Effector memory CD8-positive, alpha-beta T cell (primary cell): ENCODE measurements at regions not wholly inside any gene's neighbourhood (a gene's known extent, or its start where the extent isn't known, plus 50 kb on each side); places are given as distances from the start of the nearest gene placed in this dataset.
A peak's percentile ranks its signal among the peaks of the same experiment; 100 is the strongest.

Experiments used
- ATAC-seq: fragments of 150-1000 bp; cut with Tn5 transposase; replicated peaks from 2 replicates; pipeline ENCODE4 v1.10.0; 2021; ENCODE audit warnings: mild to moderate bottlenecking, moderate library complexity
- DNase-seq, 3 experiments: peaks; one replicate each; pipeline ENCODE4 v3.0.0; 2021
- H3K27ac Mint-ChIP-seq, 2 donors: one replicate each; pipeline ENCODE4 v1.8.0; 2022; ENCODE audit warnings: mild to moderate bottlenecking in 2 of 2, mixed read lengths in 2 of 2, moderate library complexity in 2 of 2
- H3K27me3 Mint-ChIP-seq, 2 donors: one replicate each; pipeline ENCODE4 v1.8.0; 2022; ENCODE audit warnings: mixed read lengths in 2 of 2
- H3K36me3 Mint-ChIP-seq: one replicate; pipeline ENCODE4 v1.8.0; 2022; ENCODE audit warnings: mild to moderate bottlenecking, moderate library complexity, mixed read lengths; ENCODE audit not compliant: insufficient read depth
- H3K4me1 Mint-ChIP-seq, 2 donors: one replicate each; pipeline ENCODE4 v1.8.0; 2022; ENCODE audit warnings: low read depth in 2 of 2, mixed read lengths in 2 of 2
- H3K4me3 Mint-ChIP-seq, 2 donors: one replicate each; pipeline ENCODE4 v1.8.0; 2022; ENCODE audit warnings: mild to moderate bottlenecking in 2 of 2, mixed read lengths in 2 of 2, moderate library complexity in 2 of 2
- H3K9me3 Mint-ChIP-seq, 2 donors: one replicate each; pipeline ENCODE4 v1.8.0; 2022; ENCODE audit warnings: mixed read lengths in 2 of 2

- ATAC-seq = peak; percentile 98
- peak overlapping the region; percentile 68 to 83 for H3K4me3 Mint-ChIP-seq
- DNase-seq = peak; percentile 9 to 16 (median 13)
- H3K4me1 Mint-ChIP-seq = peaks cover 12 to 20% of the 10 kb centered on the region in 2 donors
- H3K36me3 Mint-ChIP-seq = peaks cover 5% of the 10 kb centered on the region
- no peaks in the 10 kb centered on the region for H3K27me3 Mint-ChIP-seq
- H3K27ac Mint-ChIP-seq = peak overlapping the region; percentile 93 to 97
- no peaks in the 10 kb centered on the region for H3K9me3 Mint-ChIP-seq
These were observed 136.1 kb upstream of the DMAC1 start for GRCh38 chr9:7935681-7936080.

DNA sequence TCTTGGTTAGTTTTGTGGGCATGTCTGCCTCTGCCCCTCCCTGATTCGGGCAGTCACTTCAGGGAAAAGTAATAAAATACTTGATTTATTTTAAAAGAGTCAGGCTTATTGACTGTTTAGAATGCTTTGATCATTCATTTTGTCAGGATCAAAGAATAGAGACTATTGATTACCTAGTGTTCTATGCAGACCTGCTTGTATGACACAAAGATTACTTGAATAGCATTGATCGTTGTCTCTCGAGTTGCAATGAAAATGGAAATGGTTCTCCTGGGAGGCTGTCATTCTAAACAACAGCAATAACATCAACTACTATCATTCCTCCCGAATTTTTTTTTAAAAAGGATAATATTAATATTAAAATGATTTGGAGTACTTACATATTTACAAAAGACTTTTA is 133.2 kb upstream of the DMAC1 start:
- H3K36me3 Mint-ChIP-seq = peaks cover 5% of the 10 kb centered on the region
- no peak for ATAC-seq
- no peaks in the 10 kb centered on the region for H3K9me3 Mint-ChIP-seq
- H3K27me3 Mint-ChIP-seq = no peaks in the 10 kb centered on the region
- no peak overlapping the region for H3K4me3 Mint-ChIP-seq
- H3K4me1 Mint-ChIP-seq = peaks cover 12 to 20% of the 10 kb centered on the region in 2 donors
- no peak for DNase-seq
- H3K27ac Mint-ChIP-seq = no peak overlapping the region

DNA sequence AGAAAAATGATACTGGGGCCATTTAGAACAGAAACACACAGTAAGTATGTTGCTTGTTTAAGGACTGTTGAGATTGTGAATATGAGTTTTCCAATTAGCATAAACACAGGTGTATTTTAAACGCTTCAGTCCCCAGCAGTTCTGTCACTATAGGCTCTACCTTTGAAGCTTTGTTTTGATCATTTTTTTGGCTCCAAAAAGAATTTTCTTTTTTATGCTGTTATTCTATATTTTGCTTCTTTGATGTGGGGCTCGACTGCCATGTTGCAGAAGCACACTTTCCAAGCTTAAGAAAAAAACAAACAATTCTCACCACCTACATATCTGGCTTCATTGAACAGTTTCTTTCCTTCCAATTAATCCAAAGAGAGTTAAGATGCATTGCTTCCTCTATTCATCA is 131.0 kb upstream of the DMAC1 start:
- H3K36me3 Mint-ChIP-seq = peaks cover 5% of the 10 kb centered on the region
- no peak for DNase-seq
- H3K4me1 Mint-ChIP-seq = peaks cover 7 to 10% of the 10 kb centered on the region in 2 donors
- H3K27ac Mint-ChIP-seq = no peak overlapping the region
- ATAC-seq = no peak
- H3K9me3 Mint-ChIP-seq = no peaks in the 10 kb centered on the region
- no peak overlapping the region for H3K4me3 Mint-ChIP-seq
- no peaks in the 10 kb centered on the region for H3K27me3 Mint-ChIP-seq

DNA sequence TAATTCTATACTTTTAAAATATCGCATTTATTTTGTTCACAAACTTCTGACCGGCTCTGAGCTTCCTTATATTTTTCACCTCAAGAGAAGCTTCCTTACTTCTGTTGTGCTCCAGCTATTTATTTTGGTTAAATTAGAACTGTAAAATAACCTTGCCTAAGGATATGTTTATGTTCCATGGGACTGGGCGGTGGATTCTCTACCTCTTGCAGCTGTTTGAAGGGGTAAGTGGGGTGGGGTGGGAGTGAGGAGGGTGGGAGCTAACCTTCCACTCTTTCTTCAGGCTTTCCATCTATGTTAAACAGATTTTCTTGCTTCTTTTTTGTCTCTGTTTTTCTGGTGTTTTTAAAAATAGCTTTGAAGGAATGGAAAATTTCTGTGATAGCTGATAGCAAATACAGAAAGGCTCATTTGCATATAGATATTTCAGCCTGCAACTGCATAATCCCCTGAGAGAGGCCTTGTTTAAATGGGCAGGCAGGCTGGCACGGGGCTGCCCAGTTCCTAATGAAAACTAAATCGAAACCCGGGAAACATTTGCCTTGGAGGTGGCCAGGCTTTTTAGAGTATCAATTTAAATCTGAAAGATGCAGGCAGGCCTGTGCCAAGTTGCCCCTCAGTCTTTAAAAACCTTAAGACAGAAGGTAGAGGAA is 122.1 kb upstream of the DMAC1 start:
- Mint-ChIP-seq H3K27me3 (no peaks in the 10 kb centered on the region), H3K4me1 (no peaks in the 10 kb centered on the region), H3K36me3 (no peaks in the 10 kb centered on the region), H3K9me3 (no peaks in the 10 kb centered on the region), H3K4me3 (no peak overlapping the region), H3K27ac (no peak overlapping the region)
- DNase-seq = no peak
- no peak for ATAC-seq

DNA sequence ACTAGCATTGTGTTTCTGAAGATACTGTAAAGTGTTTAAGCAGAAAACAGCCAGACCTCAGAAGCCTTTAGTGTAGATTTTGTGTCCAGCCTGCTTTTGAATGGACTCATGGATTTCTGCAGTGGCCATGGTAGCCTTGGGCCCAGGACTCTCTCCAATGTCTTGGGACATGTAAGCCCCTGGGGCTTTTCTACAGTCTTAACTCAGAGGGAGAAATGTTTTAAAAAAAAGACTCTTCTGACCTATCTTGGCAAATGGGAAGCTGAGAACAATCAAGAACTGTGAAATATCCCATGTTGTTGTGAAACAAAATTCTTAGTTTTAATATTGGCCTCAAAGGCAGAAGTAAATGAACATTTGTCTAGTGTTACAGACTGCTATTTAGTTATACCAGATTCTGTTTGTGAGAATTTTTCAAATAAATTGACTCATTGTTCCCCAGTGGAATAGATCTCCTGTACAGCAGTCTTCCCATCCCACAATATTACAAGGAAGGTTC is 112.5 kb upstream of the DMAC1 start:
- DNase-seq (no peak), ATAC-seq (no peak)
- Mint-ChIP-seq H3K4me3 (no peak overlapping the region), H3K9me3 (no peaks in the 10 kb centered on the region), H3K27ac (no peak overlapping the region), H3K36me3 (no peaks in the 10 kb centered on the region), H3K4me1 (no peaks in the 10 kb centered on the region), H3K27me3 (peaks cover 10 to 13% of the 10 kb centered on the region in 2 donors)

DNA sequence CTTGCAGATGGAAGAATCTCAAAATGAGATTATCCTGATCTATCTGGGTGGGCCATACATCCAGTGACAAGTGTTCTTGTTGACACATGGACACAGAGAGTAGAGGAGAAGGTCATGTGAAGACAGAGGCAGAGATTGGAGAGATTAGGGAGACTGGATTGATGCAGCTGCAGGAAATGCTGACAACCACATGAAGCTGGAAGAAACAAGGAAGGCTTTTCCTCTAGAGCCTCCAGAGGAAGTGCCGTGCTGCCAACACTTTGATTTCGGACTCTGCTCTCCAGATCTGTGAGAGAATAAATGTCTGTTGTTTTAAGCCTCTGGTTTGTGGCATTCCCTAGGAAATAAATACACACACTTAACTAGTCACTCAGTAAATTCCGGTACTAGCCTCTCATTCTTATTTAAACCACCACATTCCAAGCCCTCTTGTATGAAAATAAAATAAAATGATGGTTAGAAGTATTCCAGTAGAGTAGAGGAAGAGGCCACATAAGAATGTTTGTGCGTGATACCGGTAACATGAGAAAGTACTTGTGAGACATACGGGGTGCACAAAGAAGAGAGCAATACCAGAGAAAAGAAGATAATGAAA is 110.9 kb upstream of the DMAC1 start:
- H3K4me1 Mint-ChIP-seq = no peaks in the 10 kb centered on the region
- peaks cover 10 to 13% of the 10 kb centered on the region in 2 donors for H3K27me3 Mint-ChIP-seq
- H3K9me3 Mint-ChIP-seq = no peaks in the 10 kb centered on the region
- no peak overlapping the region for H3K4me3 Mint-ChIP-seq
- H3K36me3 Mint-ChIP-seq = no peaks in the 10 kb centered on the region
- no peak overlapping the region for H3K27ac Mint-ChIP-seq
- ATAC-seq = no peak
- DNase-seq = no peak

DNA sequence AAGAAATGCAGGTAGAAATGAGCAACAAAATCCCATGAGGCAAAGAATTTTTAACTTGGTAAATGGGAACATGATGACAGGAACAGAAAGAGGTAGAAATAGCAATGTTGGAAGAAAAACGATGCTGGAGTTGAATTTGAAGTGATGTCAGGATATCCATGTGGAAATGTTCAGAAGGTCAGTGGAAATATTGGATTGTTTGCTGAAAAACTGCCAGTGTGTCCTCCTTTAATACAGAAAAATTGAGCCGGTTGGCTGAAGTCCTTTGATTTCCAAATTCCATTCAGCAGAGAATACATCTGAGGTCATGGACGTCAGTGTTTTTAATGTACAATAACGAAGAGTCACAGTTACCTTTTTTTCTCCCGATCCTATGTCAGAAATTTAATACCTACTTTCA is 110.0 kb upstream of the DMAC1 start:
- no peaks in the 10 kb centered on the region for H3K4me1 Mint-ChIP-seq
- H3K27ac Mint-ChIP-seq = no peak overlapping the region
- ATAC-seq (no peak), DNase-seq (no peak)
- no peak overlapping the region for H3K4me3 Mint-ChIP-seq
- H3K9me3 Mint-ChIP-seq = no peaks in the 10 kb centered on the region
- peaks cover 10 to 13% of the 10 kb centered on the region in 2 donors for H3K27me3 Mint-ChIP-seq
- no peaks in the 10 kb centered on the region for H3K36me3 Mint-ChIP-seq

GRCh38 chr9:7907551-7908337 is 108.2 kb upstream of the DMAC1 start:
- Mint-ChIP-seq H3K9me3 (no peaks in the 10 kb centered on the region), H3K27me3 (peaks cover 10 to 13% of the 10 kb centered on the region in 2 donors), H3K36me3 (no peaks in the 10 kb centered on the region), H3K4me3 (no peak overlapping the region), H3K27ac (no peak overlapping the region), H3K4me1 (no peaks in the 10 kb centered on the region)
- DNase-seq (no peak), ATAC-seq (no peak)

DNA sequence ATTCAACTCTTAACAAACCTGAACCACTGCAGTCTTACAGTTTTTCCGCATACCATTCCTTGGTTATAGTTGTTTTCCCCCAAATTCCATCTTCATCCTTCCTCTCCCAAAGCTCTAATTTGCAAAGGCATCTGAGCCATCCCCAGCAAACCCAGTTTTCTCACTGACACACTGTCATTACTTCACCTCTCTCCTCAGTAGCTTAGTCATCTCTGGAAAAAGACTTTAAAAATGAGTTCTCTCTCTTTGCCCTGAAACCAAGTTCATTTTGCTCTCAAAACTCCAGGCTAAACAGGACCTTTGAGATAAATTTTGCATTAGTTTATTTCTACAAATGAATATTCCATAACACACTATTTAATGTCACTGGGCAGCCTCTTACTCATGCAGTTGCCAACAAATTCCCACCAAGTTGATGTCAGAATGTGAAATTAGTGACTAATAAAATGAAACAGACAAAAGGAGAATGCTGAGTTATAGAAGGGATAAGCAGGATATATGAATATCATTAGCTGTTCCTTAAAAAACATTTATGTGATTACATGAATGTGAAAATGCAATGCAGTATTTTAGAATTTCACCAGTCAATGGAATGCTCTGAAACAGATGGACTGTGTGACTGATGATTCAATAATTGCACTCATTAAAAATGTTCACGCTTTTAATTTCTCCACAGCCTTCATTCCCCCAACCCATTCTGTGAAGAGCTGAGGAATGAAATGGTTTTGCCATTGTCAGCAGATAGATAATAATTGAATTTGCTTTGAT is 107.4 kb upstream of the DMAC1 start:
- no peaks in the 10 kb centered on the region for H3K4me1 Mint-ChIP-seq
- no peaks in the 10 kb centered on the region for H3K9me3 Mint-ChIP-seq
- ATAC-seq = no peak
- DNase-seq = no peak
- H3K4me3 Mint-ChIP-seq = no peak overlapping the region
- peaks cover 10 to 13% of the 10 kb centered on the region in 2 donors for H3K27me3 Mint-ChIP-seq
- no peak overlapping the region for H3K27ac Mint-ChIP-seq
- H3K36me3 Mint-ChIP-seq = no peaks in the 10 kb centered on the region

DNA sequence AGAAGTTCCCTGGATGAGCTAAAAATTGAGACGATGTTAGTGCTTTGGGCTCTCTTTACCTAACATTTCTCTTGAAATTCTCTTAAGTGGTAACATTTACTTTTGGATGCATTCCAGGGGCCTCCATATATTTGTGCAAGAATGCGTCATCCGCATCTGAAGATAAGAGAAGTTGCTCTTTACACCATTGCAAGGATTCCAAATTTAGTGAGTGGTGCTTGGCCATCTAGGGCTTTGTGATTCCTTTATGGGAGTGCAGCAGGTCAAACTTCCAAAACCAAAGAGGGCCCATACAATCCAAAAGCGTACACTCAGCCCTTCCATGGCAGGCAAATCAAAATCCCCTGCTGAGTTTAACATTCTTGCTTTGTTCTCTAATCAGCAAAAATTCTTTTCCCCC is 102.0 kb upstream of the DMAC1 start:
- Mint-ChIP-seq H3K36me3 (no peaks in the 10 kb centered on the region), H3K9me3 (no peaks in the 10 kb centered on the region), H3K4me1 (no peaks in the 10 kb centered on the region), H3K27me3 (no peaks in the 10 kb centered on the region), H3K4me3 (no peak overlapping the region), H3K27ac (no peak overlapping the region)
- no peak for DNase-seq
- no peak for ATAC-seq

GRCh38 chr9:7900541-7900940 is 101.0 kb upstream of the DMAC1 start:
- Mint-ChIP-seq H3K4me3 (no peak overlapping the region), H3K27ac (no peak overlapping the region), H3K4me1 (no peaks in the 10 kb centered on the region), H3K27me3 (peaks cover 0 to 6% of the 10 kb centered on the region in 2 donors), H3K36me3 (no peaks in the 10 kb centered on the region), H3K9me3 (no peaks in the 10 kb centered on the region)
- DNase-seq (no peak), ATAC-seq (no peak)

DNA sequence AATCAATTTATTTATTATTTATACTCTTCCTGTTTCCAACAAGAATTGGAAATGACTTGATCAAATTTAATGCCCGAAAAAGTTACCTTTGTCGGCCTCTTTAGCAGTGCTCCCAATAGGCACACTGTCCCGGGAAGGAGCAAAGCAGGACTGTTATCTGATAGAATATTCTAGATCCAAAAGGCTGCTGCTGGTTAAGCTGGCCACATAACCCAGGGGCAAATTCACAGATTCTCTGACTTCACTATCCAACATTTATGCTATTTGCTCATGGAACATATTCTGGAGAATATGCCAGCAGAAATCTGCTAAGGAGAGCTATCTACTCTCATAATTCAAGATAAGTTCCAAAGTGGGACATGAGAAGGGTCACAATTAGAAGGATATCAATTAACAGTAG is 100.2 kb upstream of the DMAC1 start:
- H3K4me3 Mint-ChIP-seq = no peak overlapping the region
- ATAC-seq (no peak), DNase-seq (no peak)
- no peaks in the 10 kb centered on the region for H3K9me3 Mint-ChIP-seq
- peaks cover 0 to 6% of the 10 kb centered on the region in 2 donors for H3K27me3 Mint-ChIP-seq
- no peaks in the 10 kb centered on the region for H3K4me1 Mint-ChIP-seq
- no peaks in the 10 kb centered on the region for H3K36me3 Mint-ChIP-seq
- H3K27ac Mint-ChIP-seq = no peak overlapping the region

- Mint-ChIP-seq H3K27ac (no peak overlapping the region), H3K36me3 (no peaks in the 10 kb centered on the region), H3K4me3 (no peak overlapping the region), H3K9me3 (peaks cover 0 to 6% of the 10 kb centered on the region in 2 donors), H3K4me1 (no peaks in the 10 kb centered on the region), H3K27me3 (peaks cover 0 to 6% of the 10 kb centered on the region in 2 donors)
- ATAC-seq (no peak), DNase-seq (no peak)
These were observed 94.7 kb upstream of the DMAC1 start for GRCh38 chr9:7894231-7894630.
